NCI-H1105 treated with DMSO at 0.1 percent for 48 hours (cell line): ENCODE measurements at regions not wholly inside any gene's neighbourhood (a gene's known extent, or its start where the extent isn't known, plus 50 kb on each side); places are given as distances from the start of the nearest gene placed in this dataset.
"Not testable (repeated sequence)": the region's sequence is repeated elsewhere in the genome, so short reads cannot be mapped to it uniquely, and the experiment has no call there.

Experiments used
- DNase-seq: peaks from one replicate; lab custom pipeline; 2025; lab: John Stamatoyannopoulos, UW

- no peak for DNase-seq
Measured at GRCh38 chr6:137545073-137545472, 50.9 kb upstream of the OLIG3 start.

GRCh38 chr6:137547186-137547585, 53.0 kb upstream of the OLIG3 start:
- DNase-seq, result no peak

GRCh38 chr6:137547601-137548000, 53.4 kb upstream of the OLIG3 start:
- no peak for DNase-seq

GRCh38 chr6:137549106-137549505, 54.9 kb upstream of the OLIG3 start:
- DNase-seq, result no peak

- DNase-seq, result peak; percentile 95
Measured at GRCh38 chr6:137550535-137550934, 56.3 kb upstream of the OLIG3 start.

- no peak for DNase-seq
Measured at GRCh38 chr6:137552146-137552545, 58.0 kb upstream of the OLIG3 start.

GRCh38 chr6:137552809-137553208, 58.6 kb upstream of the OLIG3 start:
- DNase-seq, result no peak

GRCh38 chr6:137559521-137560183, 65.5 kb upstream of the OLIG3 start:
- DNase-seq, result not testable (repeated sequence)

- DNase-seq, result no peak
Measured at GRCh38 chr6:137560184-137560563, 66.0 kb upstream of the OLIG3 start.

- no peak for DNase-seq
Measured at GRCh38 chr6:137568067-137568466, 73.9 kb upstream of the OLIG3 start.

- peak; percentile 96 for DNase-seq
Measured at GRCh38 chr6:137570393-137570792, 76.2 kb upstream of the OLIG3 start.

GRCh38 chr6:137571854-137572253, 77.7 kb upstream of the OLIG3 start:
- peak; percentile 18 for DNase-seq

- DNase-seq, result no peak
Measured at GRCh38 chr6:137573739-137574138, 79.5 kb upstream of the OLIG3 start.

GRCh38 chr6:137579612-137580011, 85.4 kb upstream of the OLIG3 start:
- no peak for DNase-seq

GRCh38 chr6:137581019-137581707, 87.0 kb upstream of the OLIG3 start:
- no peak for DNase-seq

GRCh38 chr6:137583519-137583918, 89.3 kb upstream of the OLIG3 start:
- not testable (repeated sequence) for DNase-seq

GRCh38 chr6:137588472-137588871, 94.3 kb upstream of the OLIG3 start:
- no peak for DNase-seq

GRCh38 chr6:137589067-137589848, 95.1 kb upstream of the OLIG3 start:
- DNase-seq, result no peak

- no peak for DNase-seq
Measured at GRCh38 chr6:137590684-137591083, 96.5 kb upstream of the OLIG3 start.

GRCh38 chr6:137601471-137601870, 107.3 kb upstream of the OLIG3 start:
- DNase-seq, result no peak

GRCh38 chr6:137602313-137603197, 108.4 kb upstream of the OLIG3 start:
- no peak for DNase-seq

- no peak for DNase-seq
Measured at GRCh38 chr6:137610702-137611101, 116.5 kb upstream of the OLIG3 start.
